ENCODE measurements at regions not wholly inside any gene's neighbourhood (a gene's known extent, or its start where the extent isn't known, plus 50 kb on each side); places are given as distances from the start of the nearest gene placed in this dataset.

- DNase-seq (ENCODE audit: low read depth), result no peak
Observed at GRCh38 chr6:21522143-21522747, 71.3 kb upstream of the SOX4 start.

GRCh38 chr6:21522797-21523456 lies 70.6 kb upstream of the SOX4 start:
- DNase-seq (ENCODE audit: low read depth), result no peak

GRCh38 chr6:21523652-21524051 lies 69.9 kb upstream of the SOX4 start:
- no peak for DNase-seq (ENCODE audit: low read depth)

GRCh38 chr6:21524201-21524600 lies 69.3 kb upstream of the SOX4 start:
- DNase-seq (ENCODE audit: low read depth), result no peak

- DNase-seq (ENCODE audit: low read depth), result no peak
Observed at GRCh38 chr6:21526974-21527373, 66.6 kb upstream of the SOX4 start.

GRCh38 chr6:21527731-21528130 lies 65.8 kb upstream of the SOX4 start:
- no peak for DNase-seq (ENCODE audit: low read depth)

GRCh38 chr6:21529431-21529830 lies 64.1 kb upstream of the SOX4 start:
- no peak for DNase-seq (ENCODE audit: low read depth)

- no peak for DNase-seq (ENCODE audit: low read depth)
Observed at GRCh38 chr6:21531393-21531792, 62.2 kb upstream of the SOX4 start.

- DNase-seq (ENCODE audit: low read depth), result no peak
Observed at GRCh38 chr6:21533678-21534077, 59.9 kb upstream of the SOX4 start.

- DNase-seq (ENCODE audit: low read depth), result no peak
Observed at GRCh38 chr6:21536280-21536766, 57.2 kb upstream of the SOX4 start.

- no peak for DNase-seq (ENCODE audit: low read depth)
Observed at GRCh38 chr6:21537637-21538036, 55.9 kb upstream of the SOX4 start.

- DNase-seq (ENCODE audit: low read depth), result no peak
Observed at GRCh38 chr6:21538186-21538798, 55.3 kb upstream of the SOX4 start.

GRCh38 chr6:21539621-21540100 lies 53.9 kb upstream of the SOX4 start:
- DNase-seq (ENCODE audit: low read depth), result no peak
